ENCODE measurements at regions not wholly inside any gene's neighbourhood (a gene's known extent, or its start where the extent isn't known, plus 50 kb on each side); places are given as distances from the start of the nearest gene placed in this dataset.

GRCh38 chrX:149151805-149152757 lies 353.0 kb downstream of the IDS start:
- DNase-seq = no peak

GRCh38 chrX:149145845-149146285 lies 359.2 kb downstream of the IDS start:
- DNase-seq = no peak

GRCh38 chrX:149131774-149132173 lies 373.3 kb downstream of the IDS start:
- no peak for DNase-seq

- DNase-seq = no peak
These were observed 375.3 kb downstream of the IDS start for GRCh38 chrX:149129767-149130166.

GRCh38 chrX:149124526-149125108 lies 380.5 kb downstream of the IDS start:
- no peak for DNase-seq

- DNase-seq = no peak
These were observed 383.7 kb downstream of the IDS start for GRCh38 chrX:149121206-149121920.

- no peak for DNase-seq
These were observed 384.6 kb downstream of the IDS start for GRCh38 chrX:149120459-149120858.

- DNase-seq = no peak
These were observed 390.2 kb downstream of the IDS start for GRCh38 chrX:149114874-149115273.

GRCh38 chrX:149114001-149114400 lies 391.1 kb downstream of the IDS start:
- DNase-seq = no peak

GRCh38 chrX:149097786-149098185 lies 407.3 kb downstream of the IDS start:
- DNase-seq = no peak

- DNase-seq = no peak
These were observed 412.9 kb downstream of the IDS start for GRCh38 chrX:149092179-149092578.

GRCh38 chrX:149079805-149080406 lies 425.2 kb downstream of the IDS start:
- no peak for DNase-seq

GRCh38 chrX:149074398-149074797 lies 430.7 kb downstream of the IDS start:
- DNase-seq = peak in 2 of 6 experiments; percentile 3

- no peak for DNase-seq
These were observed 431.6 kb downstream of the IDS start for GRCh38 chrX:149073479-149073878.

GRCh38 chrX:149069899-149070298 lies 435.2 kb downstream of the IDS start:
- DNase-seq = no peak

- no peak for DNase-seq
These were observed 444.2 kb downstream of the IDS start for GRCh38 chrX:149060921-149061320.

Measured in stimulated activated naive CD4-positive, alpha-beta T cell (primary cell).